ENCODE measurements at regions not wholly inside any gene's neighbourhood (a gene's known extent, or its start where the extent isn't known, plus 50 kb on each side); places are given as distances from the start of the nearest gene placed in this dataset.

- TF ChIP-seq, protein P1, sequence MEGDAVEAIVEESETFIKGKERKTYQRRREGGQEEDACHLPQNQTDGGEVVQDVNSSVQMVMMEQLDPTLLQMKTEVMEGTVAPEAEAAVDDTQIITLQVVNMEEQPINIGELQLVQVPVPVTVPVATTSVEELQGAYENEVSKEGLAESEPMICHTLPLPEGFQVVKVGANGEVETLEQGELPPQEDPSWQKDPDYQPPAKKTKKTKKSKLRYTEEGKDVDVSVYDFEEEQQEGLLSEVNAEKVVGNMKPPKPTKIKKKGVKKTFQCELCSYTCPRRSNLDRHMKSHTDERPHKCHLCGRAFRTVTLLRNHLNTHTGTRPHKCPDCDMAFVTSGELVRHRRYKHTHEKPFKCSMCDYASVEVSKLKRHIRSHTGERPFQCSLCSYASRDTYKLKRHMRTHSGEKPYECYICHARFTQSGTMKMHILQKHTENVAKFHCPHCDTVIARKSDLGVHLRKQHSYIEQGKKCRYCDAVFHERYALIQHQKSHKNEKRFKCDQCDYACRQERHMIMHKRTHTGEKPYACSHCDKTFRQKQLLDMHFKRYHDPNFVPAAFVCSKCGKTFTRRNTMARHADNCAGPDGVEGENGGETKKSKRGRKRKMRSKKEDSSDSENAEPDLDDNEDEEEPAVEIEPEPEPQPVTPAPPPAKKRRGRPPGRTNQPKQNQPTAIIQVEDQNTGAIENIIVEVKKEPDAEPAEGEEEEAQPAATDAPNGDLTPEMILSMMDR (IDR thresholded peaks at IDR 0.05; ENCODE audit: low read depth, low read length) = no peak
- TF ChIP-seq POLR2A (IDR thresholded peaks at IDR 0.05; ENCODE audit: extremely low read depth, insufficient read length) = no peak
- no peak for TF ChIP-seq MAX (IDR thresholded peaks at IDR 0.05; ENCODE audit: low read depth, low read length)
Observed at GRCh38 chr12:65647074-65647473, 177.2 kb upstream of the HMGA2 start.
